Mesendoderm (in vitro differentiated cells): ENCODE measurements at regions not wholly inside any gene's neighbourhood (a gene's known extent, or its start where the extent isn't known, plus 50 kb on each side); places are given as distances from the start of the nearest gene placed in this dataset.

Experiments
- DNase-seq: peaks from one replicate; pipeline ENCODE4 v3.0.0; 2013
- H2AK5ac ChIP-seq: 2 replicates; pipeline ENCODE4 v1.6.1; 2013; ENCODE audit warnings: low read length, inconsistent platforms
- H2BK120ac ChIP-seq: 2 replicates; pipeline ENCODE4 v1.6.1; 2013; ENCODE audit warnings: low read depth, mild to moderate bottlenecking, low read length, moderate library complexity, mixed read lengths
- H2BK15ac ChIP-seq: replicated peaks from 2 replicates; pipeline ENCODE4 v1.6.1; 2013; ENCODE audit warnings: low read depth, mild to moderate bottlenecking, moderate library complexity
- H2BK5ac ChIP-seq: 2 replicates; pipeline ENCODE4 v1.6.1; 2013; ENCODE audit warnings: low read length, inconsistent platforms
- H3K18ac ChIP-seq: 2 replicates; pipeline ENCODE4 v1.6.1; 2013; ENCODE audit warnings: mild to moderate bottlenecking, low read length, mixed read lengths
- H3K23ac ChIP-seq: one replicate; pipeline ENCODE4 v1.6.1; 2013; ENCODE audit warnings: low read length
- H3K27ac ChIP-seq: 2 replicates; pipeline ENCODE4 v1.5.1; 2013; ENCODE audit warnings: low read depth, mild to moderate bottlenecking, inconsistent platforms, low read length, moderate library complexity
- H3K27me3 ChIP-seq: 2 replicates; pipeline ENCODE4 v1.6.1; 2013; ENCODE audit warnings: low read length, control low read depth, mild to moderate bottlenecking, inconsistent platforms; ENCODE audit not compliant: insufficient read depth, poor library complexity
- H3K36me3 ChIP-seq: 2 replicates; pipeline ENCODE4 v1.6.1; 2013; ENCODE audit warnings: low read length, inconsistent platforms; ENCODE audit not compliant: control insufficient read depth, insufficient read depth
- H3K4ac ChIP-seq: one replicate; pipeline ENCODE4 v1.6.1; 2013; ENCODE audit warnings: low read depth, mild to moderate bottlenecking, low read length, moderate library complexity
- H3K4me1 ChIP-seq: 2 replicates; pipeline ENCODE4 v1.6.1; 2013; ENCODE audit warnings: low read depth, low read length, inconsistent platforms; ENCODE audit not compliant: control insufficient read depth
- H3K4me2 ChIP-seq: 2 replicates; pipeline ENCODE4 v1.6.1; 2013; ENCODE audit warnings: low read length
- H3K4me3 ChIP-seq: 2 replicates; pipeline ENCODE4 v1.5.1; 2013; ENCODE audit warnings: mild to moderate bottlenecking, low read length
- H3K56ac ChIP-seq: one replicate; pipeline ENCODE4 v1.6.1; 2013; ENCODE audit warnings: low read length
- H3K79me1 ChIP-seq: 2 replicates; pipeline ENCODE4 v1.6.1; 2013; ENCODE audit warnings: low read length, inconsistent platforms
- H3K79me2 ChIP-seq: 2 replicates; pipeline ENCODE4 v1.6.1; 2013; ENCODE audit warnings: mild to moderate bottlenecking, low read length; ENCODE audit not compliant: control insufficient read depth, insufficient read depth
- H3K9ac ChIP-seq: 2 replicates; pipeline ENCODE4 v1.6.1; 2013; ENCODE audit warnings: low read length, inconsistent platforms
- H4K5ac ChIP-seq: one replicate; pipeline ENCODE4 v1.6.1; 2013; ENCODE audit warnings: low read length
- H4K8ac ChIP-seq: one replicate; pipeline ENCODE4 v1.6.1; 2013; ENCODE audit warnings: low read depth, mild to moderate bottlenecking, control low read depth, low read length, moderate library complexity
- WGBS: extraction: QIAGEN DNeasy Blood & Tissue Kit; methylation state at CpG from one replicate; pipeline ENCODE4 v1.1.7; 2013; ENCODE audit warnings: low lambda C conversion rate, missing lambda C conversion rate; ENCODE audit not compliant: insufficient coverage; ENCODE audit errors: extremely low coverage; 5-methylcytosine and 5-hydroxymethylcytosine counted together

DNA sequence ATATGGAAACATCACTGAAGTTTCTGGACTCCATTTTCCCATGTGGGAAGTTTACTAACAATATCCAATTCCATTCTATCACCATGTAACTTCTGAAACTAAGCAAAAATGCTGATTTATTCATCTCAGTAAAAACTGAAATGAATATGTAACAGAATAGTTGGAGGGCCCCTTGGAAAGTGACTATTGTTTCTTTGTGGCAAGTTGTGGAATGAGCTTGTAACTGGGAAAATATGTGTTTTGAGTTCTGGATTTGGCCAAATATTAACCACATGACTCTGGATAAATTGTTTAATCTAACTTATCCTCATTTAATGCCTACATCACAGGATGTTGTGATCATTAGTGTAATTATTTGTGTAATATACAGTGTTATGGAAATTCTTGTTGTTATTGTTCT, 619.3 kb downstream of the TLE4 start:
- H3K18ac ChIP-seq, result no peak overlapping the region
- no peaks in the 10 kb centered on the region for H3K79me2 ChIP-seq
- H3K23ac ChIP-seq, result no peak overlapping the region
- H2AK5ac ChIP-seq, result no peak overlapping the region
- no peak overlapping the region for H3K4ac ChIP-seq
- no peaks in the 10 kb centered on the region for H3K4me1 ChIP-seq
- no peak overlapping the region for H3K4me3 ChIP-seq
- no peaks in the 10 kb centered on the region for H3K36me3 ChIP-seq
- no peak overlapping the region for H2BK15ac ChIP-seq
- H2BK120ac ChIP-seq, result no peak overlapping the region
- no peak overlapping the region for H4K8ac ChIP-seq
- H3K4me2 ChIP-seq, result no peak overlapping the region
- H3K27me3 ChIP-seq, result no peaks in the 10 kb centered on the region
- H4K5ac ChIP-seq, result no peak overlapping the region
- H2BK5ac ChIP-seq, result no peak overlapping the region
- H3K79me1 ChIP-seq, result no peaks in the 10 kb centered on the region
- DNase-seq, result no peak
- H3K27ac ChIP-seq, result no peak overlapping the region
- H3K9ac ChIP-seq, result no peak overlapping the region
- no peak overlapping the region for H3K56ac ChIP-seq

DNA sequence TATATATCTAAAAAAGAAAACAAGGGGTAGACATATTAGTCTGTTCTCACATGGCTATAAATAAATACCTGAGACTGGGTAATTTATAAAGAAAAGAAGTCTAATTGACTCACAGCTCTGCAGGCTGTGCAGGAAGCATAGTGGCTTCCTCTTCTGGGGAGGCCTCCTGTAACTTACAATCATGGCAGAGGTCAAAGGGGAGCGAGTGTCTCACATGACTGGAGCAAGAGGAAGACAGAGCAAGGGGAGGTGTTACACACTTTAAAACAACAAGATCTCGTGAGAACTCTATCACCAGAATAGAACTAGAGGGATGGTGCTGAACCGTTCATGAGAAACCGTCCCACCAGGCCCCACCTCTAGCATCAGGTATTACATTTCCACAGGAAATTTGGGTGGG, 616.8 kb downstream of the TLE4 start:
- WGBS, result no CpG with 5 or more reads among the region's 4 CpGs

DNA sequence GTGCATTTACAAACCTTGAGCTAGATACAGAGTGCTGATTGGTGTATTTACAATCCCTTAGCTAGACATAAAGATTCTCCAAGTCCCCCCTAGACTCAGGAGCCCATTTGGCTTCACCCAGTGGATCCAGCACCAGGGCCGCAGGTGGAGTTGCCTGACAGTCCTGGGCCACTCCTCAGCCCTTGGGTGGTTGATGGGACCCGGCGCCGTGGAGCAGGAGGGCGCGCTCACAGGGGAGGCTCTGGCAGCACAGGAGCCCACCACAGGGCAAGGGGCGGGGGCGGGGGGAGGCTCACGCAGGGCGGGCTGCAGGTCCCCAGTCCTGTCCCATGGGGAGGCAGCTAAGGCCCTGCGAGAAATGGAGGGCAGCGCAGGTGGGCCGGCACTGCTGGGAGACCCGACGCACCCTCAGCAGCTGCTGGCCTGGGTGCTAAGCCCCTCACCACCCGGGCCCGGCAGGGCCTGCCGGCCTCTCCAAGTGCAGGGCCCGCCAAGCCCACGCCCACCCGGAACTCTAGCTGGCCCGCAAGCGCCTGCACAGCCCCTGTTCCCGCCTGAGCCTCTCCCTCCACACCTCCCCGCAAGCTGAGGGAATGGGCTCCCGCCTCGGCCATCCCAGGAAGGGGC, 613.5 kb downstream of the TLE4 start:
- Histone ChIP-seq H3K27ac (no peak overlapping the region), H2BK15ac (no peak overlapping the region), H3K79me1 (no peaks in the 10 kb centered on the region), H4K8ac (no peak overlapping the region), H3K79me2 (no peaks in the 10 kb centered on the region), H3K4ac (no peak overlapping the region), H3K4me1 (no peaks in the 10 kb centered on the region), H3K27me3 (no peaks in the 10 kb centered on the region), H3K56ac (no peak overlapping the region), H2AK5ac (no peak overlapping the region), H3K18ac (no peak overlapping the region), H3K9ac (no peak overlapping the region), H3K36me3 (no peaks in the 10 kb centered on the region), H3K4me2 (no peak overlapping the region), H3K4me3 (no peak overlapping the region), H2BK120ac (no peak overlapping the region), H3K23ac (no peak overlapping the region), H4K5ac (no peak overlapping the region), H2BK5ac (no peak overlapping the region)
- no CpG with 5 or more reads among the region's 27 CpGs for WGBS
- no peak for DNase-seq

More for the DNA sequence above, 616.8 kb downstream of the TLE4 start:
- Histone ChIP-seq H3K18ac (no peak overlapping the region), H3K4me3 (no peak overlapping the region), H3K9ac (no peak overlapping the region), H3K79me2 (no peaks in the 10 kb centered on the region), H3K27me3 (no peaks in the 10 kb centered on the region), H3K4me1 (no peaks in the 10 kb centered on the region), H3K4me2 (no peak overlapping the region), H2AK5ac (no peak overlapping the region), H3K4ac (no peak overlapping the region), H2BK5ac (no peak overlapping the region), H4K8ac (no peak overlapping the region), H3K36me3 (no peaks in the 10 kb centered on the region), H2BK15ac (no peak overlapping the region), H3K79me1 (no peaks in the 10 kb centered on the region), H3K56ac (no peak overlapping the region), H3K27ac (no peak overlapping the region), H3K23ac (no peak overlapping the region), H2BK120ac (no peak overlapping the region), H4K5ac (no peak overlapping the region)
- DNase-seq, result no peak

DNA sequence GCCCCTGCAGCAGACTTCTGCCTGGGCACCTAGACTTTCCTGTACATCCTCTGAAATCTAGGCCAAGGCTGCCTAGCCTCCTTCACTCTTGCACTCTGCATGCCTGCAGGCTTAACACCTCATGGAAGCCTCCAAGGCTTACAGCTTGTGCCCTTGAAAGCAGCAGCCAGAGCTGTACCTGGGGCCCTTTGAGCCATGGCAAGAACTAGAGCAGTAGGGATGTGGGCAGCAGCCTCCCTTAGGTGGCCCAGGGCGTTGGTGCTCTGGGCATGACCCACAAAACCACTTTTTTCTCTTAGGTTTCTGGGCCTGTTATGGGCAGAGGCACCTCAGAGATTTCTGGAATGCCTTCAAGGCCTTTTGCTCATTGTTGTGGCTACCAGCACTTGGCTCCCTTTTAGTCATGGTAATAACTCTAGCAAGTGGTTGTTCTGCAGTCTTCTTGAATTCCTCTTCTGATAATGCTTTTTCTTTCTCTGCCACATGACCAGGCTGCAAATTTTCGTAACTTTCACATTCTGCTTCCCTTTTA, 606.2 kb downstream of the TLE4 start:
- Histone ChIP-seq H3K18ac (no peak overlapping the region), H2BK120ac (no peak overlapping the region), H3K4me3 (no peak overlapping the region), H4K5ac (no peak overlapping the region), H3K79me1 (no peaks in the 10 kb centered on the region), H2BK5ac (no peak overlapping the region), H3K79me2 (no peaks in the 10 kb centered on the region), H4K8ac (no peak overlapping the region), H3K4ac (no peak overlapping the region), H3K4me2 (no peak overlapping the region), H3K56ac (no peak overlapping the region), H3K9ac (no peak overlapping the region), H3K4me1 (no peaks in the 10 kb centered on the region), H2AK5ac (no peak overlapping the region), H3K27me3 (no peaks in the 10 kb centered on the region), H3K36me3 (no peaks in the 10 kb centered on the region), H3K27ac (no peak overlapping the region), H3K23ac (no peak overlapping the region), H2BK15ac (no peak overlapping the region)
- no peak for DNase-seq
- no CpG with 5 or more reads among the region's 2 CpGs for WGBS

DNA sequence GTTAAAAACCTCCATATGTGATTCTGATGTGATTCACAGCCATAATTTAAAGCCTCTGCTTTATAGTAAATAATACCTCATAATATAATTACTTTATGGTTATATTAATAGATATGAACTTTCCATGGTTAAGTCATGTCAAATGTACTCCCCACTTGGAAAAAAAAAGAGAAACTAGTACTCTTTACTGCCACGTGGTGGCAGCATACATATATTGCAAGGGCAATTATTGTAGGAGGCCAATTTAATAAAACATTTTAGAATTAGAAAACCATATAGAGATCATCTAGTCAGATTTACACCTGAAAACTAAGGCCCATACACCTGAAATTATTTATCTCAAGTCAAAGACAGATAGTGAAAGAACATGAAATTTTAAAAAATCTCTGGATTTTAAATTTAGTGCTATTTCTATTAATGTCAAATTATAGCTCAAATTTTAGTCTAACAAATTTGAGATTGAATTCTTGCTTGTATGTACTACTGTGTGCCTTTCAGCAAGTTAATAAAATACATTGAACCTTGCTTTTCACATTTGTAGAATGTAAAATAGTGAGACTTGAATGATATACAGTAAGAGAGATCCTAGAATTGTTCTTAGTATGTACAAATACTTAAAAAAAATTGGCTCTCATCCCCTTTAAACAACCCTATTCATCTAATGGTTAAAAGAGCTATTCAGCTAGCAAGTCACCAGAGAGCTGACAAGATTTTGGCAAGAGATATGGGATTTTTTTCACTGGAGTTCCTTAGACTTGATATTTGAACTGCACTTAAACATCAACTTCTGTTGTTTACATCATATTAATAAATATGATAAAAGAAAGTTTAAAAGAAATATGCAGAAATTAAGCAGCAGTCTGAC, 603.8 kb downstream of the TLE4 start:
- no peaks in the 10 kb centered on the region for H3K79me1 ChIP-seq
- H3K27ac ChIP-seq, result no peak overlapping the region
- H3K27me3 ChIP-seq, result no peaks in the 10 kb centered on the region
- no peak overlapping the region for H4K5ac ChIP-seq
- no peak overlapping the region for H2BK15ac ChIP-seq
- no peaks in the 10 kb centered on the region for H3K36me3 ChIP-seq
- no peak overlapping the region for H4K8ac ChIP-seq
- H3K56ac ChIP-seq, result no peak overlapping the region
- H3K23ac ChIP-seq, result no peak overlapping the region
- H2AK5ac ChIP-seq, result no peak overlapping the region
- H3K9ac ChIP-seq, result no peak overlapping the region
- no CpG with 5 or more reads among the region's 1 CpG for WGBS
- H3K18ac ChIP-seq, result no peak overlapping the region
- H3K4me2 ChIP-seq, result no peak overlapping the region
- H3K79me2 ChIP-seq, result no peaks in the 10 kb centered on the region
- no peak overlapping the region for H2BK120ac ChIP-seq
- no peaks in the 10 kb centered on the region for H3K4me1 ChIP-seq
- no peak overlapping the region for H3K4ac ChIP-seq
- H2BK5ac ChIP-seq, result no peak overlapping the region
- peak; percentile 41 for DNase-seq
- H3K4me3 ChIP-seq, result no peak overlapping the region
